HFF-Myc (cell line): ENCODE measurements at regions not wholly inside any gene's neighbourhood (a gene's known extent, or its start where the extent isn't known, plus 50 kb on each side); places are given as distances from the start of the nearest gene placed in this dataset.

Experiments
- DNase-seq: peaks from one replicate; pipeline ENCODE4 v3.0.0-alpha.2; 2011; ENCODE audit warnings: low read depth; ENCODE audit errors: extremely low read depth
- H3K4me3 ChIP-seq: replicated peaks from 2 replicates; pipeline ENCODE4 v1.5.1; 2011; ENCODE audit warnings: low read depth, mild to moderate bottlenecking, control low read depth, low read length
- TF ChIP-seq, protein P1 (sequence below): IDR thresholded peaks from 2 replicates; pipeline ENCODE4 v1.5.1; 2012; ENCODE audit warnings: mild to moderate bottlenecking, low read depth, low read length, control low read depth; ENCODE audit errors: missing control alignments

DNA sequence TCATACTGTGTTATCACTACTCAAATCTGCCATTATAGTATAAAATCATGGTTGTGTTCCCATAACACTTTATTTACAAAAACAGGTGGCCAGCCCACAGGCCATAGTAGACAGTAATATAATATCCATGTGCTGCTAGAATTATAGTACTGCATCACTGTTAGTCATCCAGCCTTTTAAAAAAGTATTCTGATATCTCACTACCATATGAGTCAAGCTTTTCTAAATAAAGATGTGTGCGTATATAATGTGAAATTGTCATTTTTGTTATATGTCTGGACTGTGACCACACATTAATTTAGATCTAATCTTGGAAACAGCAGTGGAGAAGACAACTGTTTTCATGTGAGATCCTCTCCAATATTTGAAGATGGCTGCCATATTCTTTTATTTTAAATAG, 1049.1 kb upstream of the GOT2 start:
- no peak overlapping the region for H3K4me3 ChIP-seq
- TF ChIP-seq, protein P1, sequence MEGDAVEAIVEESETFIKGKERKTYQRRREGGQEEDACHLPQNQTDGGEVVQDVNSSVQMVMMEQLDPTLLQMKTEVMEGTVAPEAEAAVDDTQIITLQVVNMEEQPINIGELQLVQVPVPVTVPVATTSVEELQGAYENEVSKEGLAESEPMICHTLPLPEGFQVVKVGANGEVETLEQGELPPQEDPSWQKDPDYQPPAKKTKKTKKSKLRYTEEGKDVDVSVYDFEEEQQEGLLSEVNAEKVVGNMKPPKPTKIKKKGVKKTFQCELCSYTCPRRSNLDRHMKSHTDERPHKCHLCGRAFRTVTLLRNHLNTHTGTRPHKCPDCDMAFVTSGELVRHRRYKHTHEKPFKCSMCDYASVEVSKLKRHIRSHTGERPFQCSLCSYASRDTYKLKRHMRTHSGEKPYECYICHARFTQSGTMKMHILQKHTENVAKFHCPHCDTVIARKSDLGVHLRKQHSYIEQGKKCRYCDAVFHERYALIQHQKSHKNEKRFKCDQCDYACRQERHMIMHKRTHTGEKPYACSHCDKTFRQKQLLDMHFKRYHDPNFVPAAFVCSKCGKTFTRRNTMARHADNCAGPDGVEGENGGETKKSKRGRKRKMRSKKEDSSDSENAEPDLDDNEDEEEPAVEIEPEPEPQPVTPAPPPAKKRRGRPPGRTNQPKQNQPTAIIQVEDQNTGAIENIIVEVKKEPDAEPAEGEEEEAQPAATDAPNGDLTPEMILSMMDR: no peak
- no peak for DNase-seq

DNA sequence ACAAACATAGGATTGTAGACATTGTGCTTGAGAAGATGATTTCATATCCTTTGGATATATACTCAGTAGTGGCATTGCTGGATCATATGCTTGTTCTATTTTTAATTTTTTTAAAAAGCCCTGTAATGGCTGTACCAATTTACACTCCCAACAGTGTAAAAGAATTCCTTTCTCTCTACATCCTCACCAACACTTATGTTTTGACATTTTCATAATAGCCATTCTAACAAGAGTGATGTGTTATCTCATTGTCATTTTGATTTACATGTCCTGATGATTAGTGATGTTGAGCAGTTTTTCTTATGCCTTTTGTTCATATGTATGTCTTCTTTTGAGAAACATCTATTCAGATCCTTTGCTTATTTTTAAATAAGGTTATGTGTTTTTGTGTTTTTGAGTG, 1039.2 kb upstream of the GOT2 start:
- TF ChIP-seq, protein P1: no peak
- H3K4me3 ChIP-seq: no peak overlapping the region
- DNase-seq: no peak

DNA sequence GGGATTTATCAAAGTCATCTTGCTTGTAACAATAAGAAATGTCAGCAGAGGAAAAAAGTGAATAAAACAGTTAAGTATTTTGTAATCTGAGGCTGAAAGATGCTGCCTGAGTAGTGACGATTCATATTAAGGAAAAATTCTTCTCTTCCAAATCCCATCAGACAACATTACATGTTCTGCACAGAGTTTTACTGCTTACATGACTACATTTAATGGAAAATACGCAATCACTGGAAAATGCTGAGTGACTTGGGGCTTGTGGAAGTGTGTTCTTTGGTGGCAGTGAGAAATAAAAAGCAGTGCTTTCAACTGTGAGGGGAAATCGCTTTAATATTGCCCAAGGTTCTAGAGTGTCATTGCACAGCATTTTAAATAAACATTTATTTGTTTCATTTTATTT, 1025.2 kb upstream of the GOT2 start:
- TF ChIP-seq, protein P1: no peak
- H3K4me3 ChIP-seq: no peak overlapping the region
- no peak for DNase-seq

DNA sequence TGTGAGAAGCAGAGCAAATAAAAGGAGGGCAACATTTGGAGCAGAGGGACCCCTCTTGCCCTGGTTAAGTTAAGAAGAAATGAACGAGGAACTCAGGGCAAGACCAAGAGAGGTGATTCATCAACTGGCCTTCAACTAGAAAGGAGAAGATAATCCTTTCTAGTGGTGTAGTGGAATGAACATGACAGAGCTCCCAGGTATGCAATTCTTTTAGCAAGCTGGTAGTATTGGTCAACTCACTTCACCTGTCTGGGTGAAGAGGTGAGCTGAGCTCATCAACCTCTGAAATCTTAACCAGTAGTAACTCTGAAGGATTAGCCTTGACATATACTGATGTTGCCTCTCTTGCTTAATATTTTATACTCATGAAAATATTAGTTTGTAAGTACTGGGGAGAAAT, 1024.7 kb upstream of the GOT2 start:
- no peak for DNase-seq
- TF ChIP-seq, protein P1: no peak
- no peak overlapping the region for H3K4me3 ChIP-seq

DNA sequence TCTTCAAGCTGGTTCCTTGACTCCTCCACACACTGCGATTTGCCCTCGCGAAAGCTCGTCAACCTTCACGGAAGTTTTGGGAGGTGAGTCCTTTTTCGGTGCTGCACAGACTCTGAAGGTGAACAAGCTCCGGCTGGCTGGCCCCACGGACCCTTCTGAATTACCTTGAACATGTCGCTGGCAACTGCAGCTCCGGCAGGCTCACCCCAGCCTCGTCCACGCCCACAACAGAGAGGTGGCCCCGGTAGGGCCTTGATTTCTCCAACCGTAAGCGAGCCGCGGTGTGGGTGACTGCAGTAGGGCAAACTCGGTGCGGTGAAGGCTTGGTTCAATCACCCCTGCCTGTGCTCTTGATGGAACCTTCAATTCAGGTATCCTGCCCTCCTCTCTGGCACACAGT, 1020.7 kb upstream of the GOT2 start:
- TF ChIP-seq, protein P1: no peak
- no peak overlapping the region for H3K4me3 ChIP-seq
- no peak for DNase-seq

DNA sequence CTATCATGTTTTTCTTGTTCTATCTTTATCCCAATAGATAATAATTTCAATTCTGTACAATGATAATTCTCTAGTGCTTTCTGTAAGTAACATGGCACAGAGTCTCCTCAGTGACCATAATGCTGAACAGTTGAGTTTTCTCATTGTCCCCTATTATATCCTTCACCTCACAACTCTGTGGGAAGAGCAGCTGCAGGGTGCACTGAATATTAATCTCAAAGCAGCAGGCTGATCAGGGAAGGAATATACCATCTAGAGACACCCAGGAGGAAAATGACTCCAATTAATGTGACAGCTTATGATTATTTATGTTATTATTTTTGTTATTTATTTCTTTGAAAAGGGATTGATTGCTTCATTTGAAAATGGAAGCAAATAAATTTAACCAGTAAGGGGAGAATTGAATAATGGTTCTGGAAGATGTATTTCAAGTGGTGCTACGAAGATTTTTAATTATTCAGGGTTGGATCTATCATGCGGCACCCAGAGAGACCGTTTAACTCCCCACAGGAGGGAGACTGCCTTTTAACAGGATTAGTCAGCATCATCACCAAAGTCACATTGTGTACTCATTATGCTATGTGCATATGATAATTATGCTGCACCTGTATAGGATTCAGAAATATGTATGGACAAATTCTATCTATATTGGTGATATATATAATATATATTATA, 1015.7 kb upstream of the GOT2 start:
- DNase-seq: no peak
- H3K4me3 ChIP-seq: no peak overlapping the region
- TF ChIP-seq, protein P1: no peak

DNA sequence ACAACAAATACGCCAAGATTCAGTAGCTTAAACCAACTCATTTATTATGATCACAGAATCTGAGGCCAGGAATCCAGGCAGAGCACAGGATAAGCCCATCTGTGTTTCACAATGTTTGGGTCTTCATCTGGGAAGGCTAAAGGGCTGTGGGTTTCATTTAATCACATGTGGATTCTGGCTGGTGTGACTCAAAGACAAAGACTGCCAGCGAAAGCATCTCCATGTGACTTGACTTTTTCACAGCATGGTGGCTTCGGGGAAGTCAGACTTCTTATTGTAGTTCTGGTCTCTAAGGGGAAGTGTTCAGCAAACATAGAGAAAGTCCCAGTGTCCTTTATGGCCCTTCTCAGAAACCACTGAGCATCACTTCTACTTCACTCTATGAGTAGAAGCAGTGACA, 1014.4 kb upstream of the GOT2 start:
- DNase-seq: no peak
- TF ChIP-seq, protein P1: no peak
- no peak overlapping the region for H3K4me3 ChIP-seq
